Activated naive CD4-positive, alpha-beta T cell treated with anti-CD3 and anti-CD28 coated beads, Interleukin-2, amount 10 ng/mL, durations not matched to agents 7 days and 5 days (primary cell): ENCODE measurements at regions not wholly inside any gene's neighbourhood (a gene's known extent, or its start where the extent isn't known, plus 50 kb on each side); places are given as distances from the start of the nearest gene placed in this dataset.

Source experiments
- CTCF ChIA-PET: fragments of 350-600 bp; sonication (Branson Sonifier 250); formaldehyde crosslinking; loops from one replicate; lab custom pipeline; 2021; ENCODE audit warnings: antibody characterized with exemption; lab: Charles Lee
- DNase-seq: peaks from one replicate; pipeline ENCODE4 v3.0.0-alpha.2; 2020
- H3K27ac Mint-ChIP-seq: one replicate; pipeline ENCODE4 v1.8.0; 2021; ENCODE audit warnings: mild to moderate bottlenecking, moderate library complexity, mixed read lengths
- H3K27me3 Mint-ChIP-seq: one replicate; pipeline ENCODE4 v1.8.0; 2021; ENCODE audit warnings: mild to moderate bottlenecking, mixed read lengths
- H3K36me3 Mint-ChIP-seq: one replicate; pipeline ENCODE4 v1.8.0; 2021; ENCODE audit warnings: mixed read lengths
- H3K4me1 Mint-ChIP-seq: one replicate; pipeline ENCODE4 v1.8.0; 2021; ENCODE audit warnings: mixed read lengths
- H3K4me3 Mint-ChIP-seq: one replicate; pipeline ENCODE4 v1.8.0; 2021; ENCODE audit warnings: mild to moderate bottlenecking, moderate library complexity, mixed read lengths
- H3K9me3 Mint-ChIP-seq: one replicate; pipeline ENCODE4 v1.8.0; 2021; ENCODE audit warnings: mixed read lengths

DNA sequence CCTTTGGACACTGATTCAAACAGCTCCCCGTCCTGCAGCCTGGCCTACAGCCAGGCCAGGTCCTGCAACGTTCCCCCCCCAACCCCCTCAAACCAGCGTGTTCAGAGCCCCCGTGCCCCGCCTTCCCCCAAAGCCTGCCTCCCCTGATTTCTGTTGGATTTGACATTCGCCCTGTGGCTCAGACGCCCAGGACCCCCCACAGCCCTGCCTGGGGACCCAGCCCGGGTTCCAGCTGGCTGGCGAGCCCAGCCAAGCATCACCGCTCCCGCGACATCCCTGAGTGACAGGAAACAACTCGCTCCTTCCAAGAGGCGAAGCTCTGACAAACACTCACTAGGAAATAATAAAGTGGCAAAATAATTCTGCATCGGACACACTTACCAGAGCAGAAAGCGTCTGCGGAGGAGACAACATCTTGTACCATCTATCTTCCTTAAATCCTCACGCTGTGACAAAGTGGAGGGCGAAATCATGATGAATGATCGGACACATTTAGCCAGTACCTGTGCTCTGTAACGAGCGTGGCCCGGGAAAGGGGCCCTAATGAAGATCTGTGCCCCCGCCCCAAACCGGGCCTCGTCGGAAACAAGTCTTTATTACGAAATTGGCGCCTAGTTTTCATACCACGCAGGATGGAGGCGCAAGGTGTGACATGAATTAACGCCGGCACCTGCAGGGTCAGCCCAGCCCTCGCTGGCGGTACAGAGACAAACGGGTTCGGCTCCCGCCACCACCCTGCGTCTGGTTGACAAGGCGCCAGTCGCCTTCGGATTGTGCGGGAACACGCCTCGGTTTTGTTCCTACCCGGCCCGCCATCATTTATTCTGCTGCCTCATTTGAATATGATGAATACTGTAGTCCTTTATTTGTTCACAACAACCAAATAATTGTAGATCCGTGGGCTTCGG lies 91.0 kb upstream of the MVB12B start:
- H3K27me3 Mint-ChIP-seq, result peaks cover 9% of the 10 kb centered on the region
- H3K36me3 Mint-ChIP-seq, result no peaks in the 10 kb centered on the region
- no peaks in the 10 kb centered on the region for H3K9me3 Mint-ChIP-seq
- no peak overlapping the region for H3K27ac Mint-ChIP-seq
- H3K4me1 Mint-ChIP-seq, result no peaks in the 10 kb centered on the region
- no peak overlapping the region for H3K4me3 Mint-ChIP-seq
- no peak for DNase-seq
- CTCF ChIA-PET, result no interaction called here

DNA sequence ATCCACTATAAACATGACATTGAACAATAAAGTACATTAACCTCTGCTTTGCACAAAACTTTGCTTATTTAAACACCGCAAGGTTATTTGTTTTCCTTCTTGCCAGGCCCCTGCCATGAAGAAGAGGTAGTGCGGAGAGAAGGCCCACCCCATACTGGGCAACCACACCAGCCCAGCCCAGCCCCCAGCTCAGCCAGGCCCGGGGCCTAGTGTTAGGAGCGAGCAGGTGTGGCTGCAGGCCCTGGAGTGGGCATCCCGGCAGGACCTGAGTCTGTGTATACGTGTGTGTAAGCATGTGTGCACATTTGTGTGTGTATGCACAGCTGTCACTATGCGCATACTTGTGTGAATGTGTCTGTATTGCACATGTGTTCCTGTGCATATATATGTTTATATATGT lies 90.4 kb upstream of the MVB12B start:
- Mint-ChIP-seq H3K27me3 (peaks cover 9% of the 10 kb centered on the region), H3K4me1 (no peaks in the 10 kb centered on the region), H3K27ac (no peak overlapping the region), H3K9me3 (no peaks in the 10 kb centered on the region), H3K4me3 (no peak overlapping the region), H3K36me3 (no peaks in the 10 kb centered on the region)
- CTCF ChIA-PET, result no interaction called here
- DNase-seq, result no peak

DNA sequence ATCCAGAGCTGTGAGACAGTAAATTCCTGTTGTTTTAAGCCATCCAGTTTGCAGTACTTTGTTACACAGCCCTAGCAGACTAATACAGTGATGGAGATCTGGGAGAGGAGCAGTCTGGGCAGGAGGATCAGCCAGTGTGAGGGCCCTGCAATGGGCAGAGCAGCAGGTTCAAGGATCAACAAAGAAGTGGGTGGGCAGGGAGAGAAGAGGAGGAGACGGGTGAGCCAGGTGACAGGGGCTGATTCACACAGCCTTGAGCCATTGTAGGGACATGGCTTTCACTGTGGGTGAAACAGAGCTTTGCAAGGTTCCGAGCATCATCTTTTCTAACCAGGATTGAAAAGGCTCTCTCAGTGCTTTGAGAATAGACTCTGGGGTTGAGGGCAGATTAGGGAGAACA lies 88.2 kb upstream of the MVB12B start:
- no peaks in the 10 kb centered on the region for H3K36me3 Mint-ChIP-seq
- CTCF ChIA-PET, result no interaction called here
- no peak for DNase-seq
- H3K4me1 Mint-ChIP-seq, result no peaks in the 10 kb centered on the region
- peaks cover 5% of the 10 kb centered on the region for H3K27me3 Mint-ChIP-seq
- H3K9me3 Mint-ChIP-seq, result no peaks in the 10 kb centered on the region
- H3K4me3 Mint-ChIP-seq, result no peak overlapping the region
- H3K27ac Mint-ChIP-seq, result no peak overlapping the region

DNA sequence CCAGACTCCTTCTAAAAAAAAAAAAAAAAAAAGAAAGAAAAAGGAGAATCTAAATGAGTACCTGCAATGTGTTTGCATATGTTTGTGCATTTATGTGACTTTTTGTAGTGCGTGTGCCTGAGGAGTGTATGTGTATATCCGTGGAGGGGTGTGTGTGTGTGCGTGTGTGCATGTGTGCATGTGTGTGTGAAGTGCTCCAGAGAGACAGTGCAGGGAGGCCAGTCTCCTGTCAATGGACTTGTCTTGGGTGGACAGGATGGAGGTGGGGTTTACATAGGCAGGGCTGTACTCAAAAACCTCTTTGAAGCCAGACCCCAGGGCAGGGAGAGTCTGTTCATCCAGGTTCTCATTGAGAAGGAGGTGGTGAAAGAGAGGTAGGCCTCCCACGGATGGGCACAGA lies 87.1 kb upstream of the MVB12B start:
- no peaks in the 10 kb centered on the region for H3K36me3 Mint-ChIP-seq
- H3K9me3 Mint-ChIP-seq, result peaks cover 1% of the 10 kb centered on the region
- CTCF ChIA-PET, result no interaction called here
- H3K27me3 Mint-ChIP-seq, result peaks cover 5% of the 10 kb centered on the region
- no peak for DNase-seq
- no peak overlapping the region for H3K27ac Mint-ChIP-seq
- H3K4me3 Mint-ChIP-seq, result no peak overlapping the region
- H3K4me1 Mint-ChIP-seq, result no peaks in the 10 kb centered on the region

DNA sequence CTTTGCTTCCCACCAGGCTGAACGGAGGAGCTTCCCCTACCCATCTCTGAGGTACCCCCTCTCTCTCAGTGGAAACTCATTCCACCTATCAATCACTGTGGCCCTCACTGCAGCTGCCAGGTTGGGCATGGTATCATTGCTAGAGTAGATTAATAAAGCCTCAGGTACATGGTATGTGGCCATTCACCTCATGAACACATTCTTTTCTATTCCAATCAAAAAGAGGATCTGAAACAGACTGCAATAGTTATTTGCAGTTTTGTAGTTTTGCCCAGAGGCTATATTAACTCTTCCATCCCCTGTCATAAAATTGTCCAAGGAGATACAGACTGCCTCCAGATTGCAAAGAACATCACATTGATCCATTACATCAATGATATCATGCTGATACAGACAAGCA lies 85.8 kb upstream of the MVB12B start:
- DNase-seq, result no peak
- H3K36me3 Mint-ChIP-seq, result no peaks in the 10 kb centered on the region
- peaks cover 12% of the 10 kb centered on the region for H3K27me3 Mint-ChIP-seq
- CTCF ChIA-PET, result no interaction called here
- no peaks in the 10 kb centered on the region for H3K4me1 Mint-ChIP-seq
- H3K9me3 Mint-ChIP-seq, result peaks cover 8% of the 10 kb centered on the region
- no peak overlapping the region for H3K4me3 Mint-ChIP-seq
- H3K27ac Mint-ChIP-seq, result no peak overlapping the region

DNA sequence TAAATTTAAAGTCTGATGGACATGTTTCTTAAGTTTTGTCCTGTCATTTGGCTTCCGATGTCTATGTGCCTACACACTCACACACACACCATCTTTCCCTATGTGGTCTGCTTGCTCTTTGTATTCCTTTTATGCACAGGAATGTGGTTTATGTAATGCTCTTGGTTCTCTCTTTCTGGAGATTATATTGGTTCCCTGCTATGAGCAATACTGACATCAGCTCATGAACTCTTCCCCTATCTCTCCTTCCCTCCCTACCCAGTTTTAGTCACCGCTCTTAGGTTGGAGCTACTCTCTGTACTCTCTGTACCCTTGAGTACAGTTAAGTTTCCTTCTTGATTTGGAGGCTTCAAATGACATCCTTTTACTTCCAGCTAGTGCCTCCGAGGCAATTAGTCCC lies 77.9 kb upstream of the MVB12B start:
- Mint-ChIP-seq H3K9me3 (peaks cover 8% of the 10 kb centered on the region), H3K36me3 (no peaks in the 10 kb centered on the region), H3K27ac (no peak overlapping the region), H3K4me3 (no peak overlapping the region), H3K27me3 (peaks cover 28% of the 10 kb centered on the region), H3K4me1 (no peaks in the 10 kb centered on the region)
- DNase-seq, result no peak
- CTCF ChIA-PET, result no interaction called here

DNA sequence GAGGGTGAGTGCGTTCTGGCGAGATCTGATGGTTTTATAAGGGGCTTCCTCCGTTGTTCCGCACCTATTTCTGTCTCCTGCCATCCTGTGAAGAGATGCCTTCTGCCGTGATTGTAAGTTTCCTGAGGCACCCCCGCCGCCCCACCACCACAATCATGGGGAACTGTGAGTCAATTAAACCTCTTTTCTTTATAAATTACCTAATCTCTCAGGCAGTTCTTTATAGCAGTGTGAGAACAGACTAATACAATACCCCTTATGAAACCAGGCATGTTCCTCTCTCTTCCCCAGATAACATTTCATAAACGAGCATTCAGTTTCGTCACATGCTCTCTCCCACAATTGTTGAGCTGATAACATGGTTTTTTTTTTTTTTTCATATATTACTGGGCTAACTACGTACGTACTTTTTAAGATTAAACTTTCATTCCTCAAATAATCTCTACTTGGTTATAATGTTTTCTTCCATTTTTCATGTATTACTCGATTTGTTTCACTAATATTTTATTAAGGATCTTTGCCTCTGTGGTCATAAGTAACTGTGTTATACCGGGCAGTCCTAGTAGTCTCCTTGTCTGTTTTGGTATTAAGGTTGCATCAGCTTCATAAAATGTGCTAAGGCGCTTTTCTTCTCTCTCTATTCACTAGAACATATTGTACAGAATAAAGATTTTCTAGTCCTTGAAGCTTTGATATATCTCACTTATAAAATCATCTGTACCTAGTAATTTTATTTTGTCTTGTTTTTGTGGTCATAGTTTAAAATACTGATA lies 64.9 kb upstream of the MVB12B start:
- Mint-ChIP-seq H3K27me3 (peaks cover 29% of the 10 kb centered on the region), H3K4me3 (no peak overlapping the region), H3K9me3 (no peaks in the 10 kb centered on the region), H3K36me3 (no peaks in the 10 kb centered on the region), H3K4me1 (peaks cover 6% of the 10 kb centered on the region), H3K27ac (no peak overlapping the region)
- CTCF ChIA-PET, result no interaction called here
- no peak for DNase-seq

DNA sequence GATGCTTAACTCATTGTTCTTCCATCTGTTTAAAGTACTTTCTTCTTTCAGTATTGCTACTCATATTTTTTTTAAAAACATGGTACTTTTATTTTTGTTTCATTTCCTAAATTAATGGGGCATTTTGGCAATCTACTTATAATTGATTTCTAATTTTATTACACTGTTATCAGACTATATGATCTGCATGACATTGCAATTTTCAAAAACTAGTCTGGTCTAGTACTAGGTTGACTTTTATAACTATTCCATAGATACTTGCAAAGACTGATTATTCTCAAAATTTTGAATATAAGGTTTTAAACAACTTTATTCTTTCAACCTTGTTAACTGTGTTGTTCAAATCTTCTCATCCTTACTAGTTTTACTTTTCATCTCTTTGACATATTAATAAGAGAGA lies 63.9 kb upstream of the MVB12B start:
- DNase-seq, result no peak
- Mint-ChIP-seq H3K36me3 (no peaks in the 10 kb centered on the region), H3K4me1 (peaks cover 6% of the 10 kb centered on the region), H3K27ac (no peak overlapping the region), H3K4me3 (no peak overlapping the region), H3K27me3 (peaks cover 31% of the 10 kb centered on the region), H3K9me3 (no peaks in the 10 kb centered on the region)
- CTCF ChIA-PET, result no interaction called here

DNA sequence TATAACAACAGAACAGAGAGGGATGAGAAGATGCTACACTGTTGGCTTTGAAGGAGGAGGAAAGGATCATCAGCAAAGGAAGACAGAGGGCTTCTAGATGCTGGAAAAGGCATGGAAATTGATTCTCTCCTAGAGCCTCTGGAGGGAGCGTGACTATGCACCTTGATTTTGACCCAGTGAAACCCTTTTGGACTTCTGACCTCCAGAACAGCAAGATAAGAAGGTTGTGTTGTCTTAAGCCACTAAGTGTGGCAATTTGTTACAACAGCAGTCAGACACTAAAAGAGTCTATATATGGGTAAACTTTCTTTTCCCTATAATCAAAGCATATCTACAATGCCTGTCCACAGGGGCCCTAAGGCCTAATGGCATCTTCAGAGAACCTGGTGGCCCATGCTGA lies 56.1 kb upstream of the MVB12B start:
- H3K4me1 Mint-ChIP-seq, result no peaks in the 10 kb centered on the region
- H3K4me3 Mint-ChIP-seq, result no peak overlapping the region
- no peak overlapping the region for H3K27ac Mint-ChIP-seq
- DNase-seq, result no peak
- CTCF ChIA-PET, result no interaction called here
- peaks cover 27% of the 10 kb centered on the region for H3K27me3 Mint-ChIP-seq
- no peaks in the 10 kb centered on the region for H3K9me3 Mint-ChIP-seq
- no peaks in the 10 kb centered on the region for H3K36me3 Mint-ChIP-seq

DNA sequence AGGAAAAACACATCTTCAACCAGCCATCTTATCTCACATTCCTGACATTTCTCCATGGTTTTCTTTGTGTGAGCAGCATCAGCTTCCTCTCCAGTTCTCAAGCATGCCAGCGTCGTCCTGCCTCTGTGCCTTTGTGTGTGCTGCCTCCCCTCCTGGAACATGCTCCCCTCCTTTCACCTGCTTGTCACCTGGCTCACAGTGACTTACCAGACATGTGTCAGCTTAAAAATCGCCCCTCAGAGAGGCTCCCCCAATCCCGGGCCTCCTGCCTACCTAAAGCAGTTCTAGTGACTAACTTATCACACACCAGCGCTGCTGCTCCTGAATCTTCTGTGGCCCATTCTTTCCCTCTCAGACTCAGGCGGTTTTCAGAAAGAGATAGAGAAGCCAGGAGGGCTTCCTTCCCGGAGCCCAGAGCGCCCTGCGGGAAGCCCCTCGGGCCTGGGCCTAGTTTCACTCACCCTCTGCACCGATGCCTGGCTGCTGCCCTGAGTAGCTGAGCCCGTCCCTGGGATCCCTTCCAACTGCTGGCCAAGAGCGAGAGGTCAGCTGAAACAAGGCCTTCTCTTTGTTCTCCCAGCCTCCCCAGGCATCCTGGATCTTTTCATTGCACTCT lies 51.1 kb upstream of the MVB12B start:
- Mint-ChIP-seq H3K36me3 (no peaks in the 10 kb centered on the region), H3K4me1 (no peaks in the 10 kb centered on the region), H3K27me3 (peaks cover 29% of the 10 kb centered on the region), H3K4me3 (no peak overlapping the region), H3K27ac (no peak overlapping the region), H3K9me3 (no peaks in the 10 kb centered on the region)
- CTCF ChIA-PET, result no interaction called here
- DNase-seq, result no peak

DNA sequence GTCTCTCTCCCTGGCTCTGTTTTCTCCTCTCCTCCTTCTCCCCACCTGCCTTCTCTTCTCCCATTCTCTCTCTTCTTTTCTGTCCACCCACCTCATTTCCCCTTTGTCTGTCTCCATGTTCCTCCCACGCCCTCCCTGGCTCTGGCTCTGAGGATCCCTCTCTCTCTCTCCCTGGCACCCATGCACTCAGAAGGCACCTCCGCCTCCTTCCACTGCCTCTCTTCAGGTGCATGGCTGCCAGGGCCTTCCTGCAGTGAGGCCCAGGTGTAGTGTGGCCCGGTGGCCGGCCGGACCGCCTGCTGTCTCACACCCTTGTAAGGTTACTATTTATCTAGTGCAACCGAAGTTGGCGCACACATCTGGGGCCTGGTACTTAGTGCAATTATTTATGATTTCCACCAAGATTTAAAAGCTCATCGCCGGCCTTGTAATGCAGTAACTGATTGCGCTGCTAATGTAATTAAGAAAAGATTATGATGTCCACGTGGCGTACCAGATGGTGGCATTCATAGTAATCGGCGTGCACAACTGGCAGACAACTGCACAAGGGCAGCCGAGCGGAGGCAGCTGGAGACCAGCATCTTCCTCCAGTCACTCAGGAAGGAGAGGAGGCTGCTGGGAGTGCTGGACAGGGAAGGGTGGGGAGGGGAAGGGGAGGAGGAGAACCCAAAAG lies 50.4 kb upstream of the MVB12B start:
- no peaks in the 10 kb centered on the region for H3K36me3 Mint-ChIP-seq
- H3K4me3 Mint-ChIP-seq, result no peak overlapping the region
- CTCF ChIA-PET, result no interaction called here
- no peak overlapping the region for H3K27ac Mint-ChIP-seq
- H3K9me3 Mint-ChIP-seq, result no peaks in the 10 kb centered on the region
- H3K27me3 Mint-ChIP-seq, result peaks cover 28% of the 10 kb centered on the region
- no peak for DNase-seq
- no peaks in the 10 kb centered on the region for H3K4me1 Mint-ChIP-seq
